IMR-90 (cell line): ENCODE measurements at regions not wholly inside any gene's neighbourhood (a gene's known extent, or its start where the extent isn't known, plus 50 kb on each side); places are given as distances from the start of the nearest gene placed in this dataset.

ENCODE experiments used
- FOS ChIP-seq: fragments of 150-350 bp; IDR thresholded peaks from 2 replicates; pipeline ENCODE4 v1.6.1; 2016; ENCODE audit warnings: low read depth, low read length
- POLR2A ChIP-seq: IDR thresholded peaks from 2 replicates; pipeline ENCODE4 v1.6.1; 2012; ENCODE audit warnings: mild to moderate bottlenecking, low read depth, low read length
- RFX5 ChIP-seq: IDR thresholded peaks from 2 replicates; pipeline ENCODE4 v1.8.0; 2012; ENCODE audit warnings: low read depth, mild to moderate bottlenecking, low read length, moderate library complexity
- TF ChIP-seq, protein P1 (sequence below): fragments of 150-350 bp; IDR thresholded peaks from 2 replicates; pipeline ENCODE4 v1.6.1; 2017; ENCODE audit warnings: mild to moderate bottlenecking, antibody characterized with exemption, low read length, low read depth
- TF ChIP-seq, protein P2 (sequence below): conservative IDR thresholded peaks from 2 replicates; pipeline ENCODE4 v1.5.1; 2012; ENCODE audit warnings: mild to moderate bottlenecking, low read depth, low read length, improper control_type of control experiment

DNA sequence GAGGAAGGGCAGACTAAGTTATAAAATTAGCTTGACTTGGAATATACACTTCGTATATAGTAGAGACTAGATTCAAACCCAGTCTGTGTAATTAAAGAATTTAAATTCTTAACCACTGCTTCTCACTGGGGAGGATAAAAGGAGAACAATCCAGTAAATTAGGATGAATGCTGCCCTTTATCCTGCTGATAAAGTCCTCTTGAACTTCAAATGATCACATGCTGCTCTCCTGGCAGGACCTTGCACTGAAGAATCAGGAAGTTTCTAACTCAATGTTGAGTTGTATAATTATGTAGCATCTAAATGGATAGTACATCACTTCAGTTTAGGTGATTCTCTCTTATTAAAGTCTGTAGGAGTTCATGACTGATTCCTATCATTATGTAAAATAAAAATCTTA is 1179.7 kb downstream of the DSC3 start:
- TF ChIP-seq, protein P1, sequence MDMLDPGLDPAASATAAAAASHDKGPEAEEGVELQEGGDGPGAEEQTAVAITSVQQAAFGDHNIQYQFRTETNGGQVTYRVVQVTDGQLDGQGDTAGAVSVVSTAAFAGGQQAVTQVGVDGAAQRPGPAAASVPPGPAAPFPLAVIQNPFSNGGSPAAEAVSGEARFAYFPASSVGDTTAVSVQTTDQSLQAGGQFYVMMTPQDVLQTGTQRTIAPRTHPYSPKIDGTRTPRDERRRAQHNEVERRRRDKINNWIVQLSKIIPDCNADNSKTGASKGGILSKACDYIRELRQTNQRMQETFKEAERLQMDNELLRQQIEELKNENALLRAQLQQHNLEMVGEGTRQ, result no peak
- TF ChIP-seq, protein P2, sequence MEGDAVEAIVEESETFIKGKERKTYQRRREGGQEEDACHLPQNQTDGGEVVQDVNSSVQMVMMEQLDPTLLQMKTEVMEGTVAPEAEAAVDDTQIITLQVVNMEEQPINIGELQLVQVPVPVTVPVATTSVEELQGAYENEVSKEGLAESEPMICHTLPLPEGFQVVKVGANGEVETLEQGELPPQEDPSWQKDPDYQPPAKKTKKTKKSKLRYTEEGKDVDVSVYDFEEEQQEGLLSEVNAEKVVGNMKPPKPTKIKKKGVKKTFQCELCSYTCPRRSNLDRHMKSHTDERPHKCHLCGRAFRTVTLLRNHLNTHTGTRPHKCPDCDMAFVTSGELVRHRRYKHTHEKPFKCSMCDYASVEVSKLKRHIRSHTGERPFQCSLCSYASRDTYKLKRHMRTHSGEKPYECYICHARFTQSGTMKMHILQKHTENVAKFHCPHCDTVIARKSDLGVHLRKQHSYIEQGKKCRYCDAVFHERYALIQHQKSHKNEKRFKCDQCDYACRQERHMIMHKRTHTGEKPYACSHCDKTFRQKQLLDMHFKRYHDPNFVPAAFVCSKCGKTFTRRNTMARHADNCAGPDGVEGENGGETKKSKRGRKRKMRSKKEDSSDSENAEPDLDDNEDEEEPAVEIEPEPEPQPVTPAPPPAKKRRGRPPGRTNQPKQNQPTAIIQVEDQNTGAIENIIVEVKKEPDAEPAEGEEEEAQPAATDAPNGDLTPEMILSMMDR, result no peak
- TF ChIP-seq POLR2A (no peak), RFX5 (no peak), FOS (no peak)
